Body of pancreas (tissue), 4 donors: ENCODE measurements at regions not wholly inside any gene's neighbourhood (a gene's known extent, or its start where the extent isn't known, plus 50 kb on each side); places are given as distances from the start of the nearest gene placed in this dataset.

Experiments
- POLR2A ChIP-seq, 3 donors: fragments of 450-650 bp; IDR thresholded peaks; one replicate each; pipeline ENCODE4 v1.6.1; 2016; ENCODE audit warnings: antibody characterized with exemption in 3 of 3, mild to moderate bottlenecking in 2 of 3
- TF ChIP-seq, protein P1 (sequence below), 7 experiments: fragments of 450-650 bp in 4 of 7; fragments of 200-600 bp in 3 of 7; sonication (generic) in 3 of 7; IDR thresholded peaks; one replicate each; pipeline ENCODE4 v1.5.1; 2016 to 2019; ENCODE audit warnings: antibody characterized with exemption in 7 of 7

DNA sequence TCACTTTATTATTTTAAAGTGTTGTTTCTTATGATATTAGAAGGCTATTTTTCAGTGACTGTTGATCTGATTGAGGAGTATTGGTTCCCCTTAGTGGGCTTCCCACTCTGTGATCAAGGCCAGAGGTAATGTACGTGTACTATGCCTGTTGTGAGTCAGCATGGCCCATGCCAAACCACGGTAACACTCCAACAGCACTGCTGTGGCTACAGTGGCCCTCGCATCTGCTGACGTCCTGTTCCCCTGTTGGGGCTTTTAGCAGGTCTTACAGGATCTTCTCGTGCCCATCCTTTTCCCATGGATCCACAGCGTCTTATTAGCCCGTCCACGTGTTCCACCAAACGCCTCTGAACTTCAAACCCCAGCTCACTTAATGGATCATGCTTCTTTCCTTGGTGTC is 964.6 kb upstream of the CELF2 start:
- TF ChIP-seq, protein P1, sequence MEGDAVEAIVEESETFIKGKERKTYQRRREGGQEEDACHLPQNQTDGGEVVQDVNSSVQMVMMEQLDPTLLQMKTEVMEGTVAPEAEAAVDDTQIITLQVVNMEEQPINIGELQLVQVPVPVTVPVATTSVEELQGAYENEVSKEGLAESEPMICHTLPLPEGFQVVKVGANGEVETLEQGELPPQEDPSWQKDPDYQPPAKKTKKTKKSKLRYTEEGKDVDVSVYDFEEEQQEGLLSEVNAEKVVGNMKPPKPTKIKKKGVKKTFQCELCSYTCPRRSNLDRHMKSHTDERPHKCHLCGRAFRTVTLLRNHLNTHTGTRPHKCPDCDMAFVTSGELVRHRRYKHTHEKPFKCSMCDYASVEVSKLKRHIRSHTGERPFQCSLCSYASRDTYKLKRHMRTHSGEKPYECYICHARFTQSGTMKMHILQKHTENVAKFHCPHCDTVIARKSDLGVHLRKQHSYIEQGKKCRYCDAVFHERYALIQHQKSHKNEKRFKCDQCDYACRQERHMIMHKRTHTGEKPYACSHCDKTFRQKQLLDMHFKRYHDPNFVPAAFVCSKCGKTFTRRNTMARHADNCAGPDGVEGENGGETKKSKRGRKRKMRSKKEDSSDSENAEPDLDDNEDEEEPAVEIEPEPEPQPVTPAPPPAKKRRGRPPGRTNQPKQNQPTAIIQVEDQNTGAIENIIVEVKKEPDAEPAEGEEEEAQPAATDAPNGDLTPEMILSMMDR (IDR thresholded peaks at IDR 0.05), result no peak
- no peak for TF ChIP-seq POLR2A (IDR thresholded peaks at IDR 0.05)
